GM21367 (cell line): ENCODE measurements at regions not wholly inside any gene's neighbourhood (a gene's known extent, or its start where the extent isn't known, plus 50 kb on each side); places are given as distances from the start of the nearest gene placed in this dataset.

ENCODE experiments used
- ATAC-seq: cut with Tn5 transposase; IDR thresholded peaks from one replicate; pipeline ENCODE4 v1.9.1; 2021; ENCODE audit not compliant: unreplicated experiment

DNA sequence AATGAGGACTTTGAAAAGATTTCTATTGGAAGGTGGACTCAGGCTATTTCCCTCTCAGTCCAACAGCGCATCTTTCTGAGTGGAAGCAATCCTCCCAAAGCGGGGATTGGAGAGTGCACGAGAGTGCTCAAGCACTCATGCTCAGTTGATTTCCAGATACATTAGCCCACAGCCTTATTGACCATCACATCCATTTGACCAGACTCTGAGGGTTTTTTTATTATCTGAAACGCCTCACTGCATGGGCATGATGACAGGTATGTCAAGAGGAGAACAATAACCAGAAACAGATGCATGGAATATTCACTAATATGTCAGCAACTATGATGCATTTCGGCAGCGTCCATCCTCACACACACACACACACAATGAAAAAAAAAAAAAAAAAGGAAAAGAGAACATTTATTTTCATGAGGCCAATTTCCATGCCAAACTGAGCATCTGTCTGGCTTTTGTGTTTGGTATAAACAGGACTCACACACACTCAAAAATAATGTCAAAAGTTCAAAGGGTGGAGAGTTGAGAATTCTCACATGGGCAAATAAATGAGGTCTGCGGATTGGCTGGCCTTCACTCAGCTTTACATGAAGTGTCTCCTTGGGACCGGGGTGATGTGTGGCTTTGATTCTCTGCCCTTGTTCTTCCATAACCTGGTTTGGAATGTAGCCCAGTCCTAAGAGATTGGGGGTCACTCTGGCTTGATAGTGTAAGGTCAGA is 371.6 kb downstream of the MCTP2 start:
- no peak for ATAC-seq

DNA sequence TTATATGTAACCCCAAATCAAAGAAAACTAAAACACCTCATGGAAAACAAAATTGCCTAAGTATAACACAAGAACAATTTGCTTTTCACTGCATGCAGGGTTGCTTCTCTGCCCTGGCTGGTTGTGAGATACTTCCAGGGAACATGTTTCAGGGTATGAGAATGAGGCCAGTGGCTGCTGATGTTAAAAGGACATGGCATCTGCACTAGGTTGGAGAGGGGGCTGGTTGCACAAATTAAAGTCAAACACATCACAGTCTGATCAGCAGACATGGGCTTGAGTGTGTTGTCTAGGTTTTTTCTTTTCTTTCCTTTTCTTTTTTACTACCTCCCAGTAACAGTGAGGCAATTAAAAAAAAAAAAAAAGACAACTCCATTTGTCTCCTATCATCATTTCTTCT is 374.9 kb downstream of the MCTP2 start:
- ATAC-seq = no peak

DNA sequence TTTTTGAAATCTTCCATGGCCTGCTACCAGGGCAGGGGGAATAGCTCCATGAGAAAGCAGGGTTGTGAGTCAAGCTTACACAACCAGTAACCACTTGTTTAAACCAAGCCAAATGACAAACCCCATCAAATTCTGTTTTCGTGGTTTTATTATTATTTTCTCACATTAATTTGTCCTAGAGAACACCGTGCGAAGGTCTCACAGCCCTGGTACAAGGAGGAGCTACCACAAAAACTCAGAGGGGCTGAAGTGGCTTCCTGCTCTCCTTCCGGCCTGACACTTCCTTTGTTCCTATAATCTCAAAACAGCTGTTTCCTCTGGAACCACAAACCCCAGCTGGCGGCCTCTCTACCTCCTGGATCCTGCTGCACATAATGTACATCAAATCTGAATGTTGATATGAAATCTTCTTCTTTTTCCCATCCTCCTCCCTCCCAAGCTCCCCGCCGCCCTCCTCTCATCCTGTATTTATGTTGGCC is 375.9 kb downstream of the MCTP2 start:
- no peak for ATAC-seq

DNA sequence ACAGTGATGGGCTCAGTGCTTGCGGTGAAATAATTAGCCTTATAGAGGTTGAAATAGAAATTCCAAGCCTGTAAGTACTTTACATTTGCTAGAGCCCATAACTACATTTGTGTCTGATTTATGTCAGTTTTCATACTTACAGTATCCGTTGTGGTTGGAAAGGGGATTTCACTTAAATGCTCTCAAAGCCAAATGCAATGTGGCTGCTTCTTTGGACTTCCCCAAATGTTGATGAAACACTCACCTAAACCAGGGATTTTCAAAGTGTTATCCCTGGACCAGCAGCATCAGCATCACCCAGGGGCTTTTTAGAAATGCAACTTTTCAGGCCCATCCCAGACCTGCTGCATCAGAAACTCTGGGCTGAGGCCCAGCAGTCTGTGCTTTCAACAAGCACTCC is 378.7 kb downstream of the MCTP2 start:
- peak; percentile 81 for ATAC-seq

DNA sequence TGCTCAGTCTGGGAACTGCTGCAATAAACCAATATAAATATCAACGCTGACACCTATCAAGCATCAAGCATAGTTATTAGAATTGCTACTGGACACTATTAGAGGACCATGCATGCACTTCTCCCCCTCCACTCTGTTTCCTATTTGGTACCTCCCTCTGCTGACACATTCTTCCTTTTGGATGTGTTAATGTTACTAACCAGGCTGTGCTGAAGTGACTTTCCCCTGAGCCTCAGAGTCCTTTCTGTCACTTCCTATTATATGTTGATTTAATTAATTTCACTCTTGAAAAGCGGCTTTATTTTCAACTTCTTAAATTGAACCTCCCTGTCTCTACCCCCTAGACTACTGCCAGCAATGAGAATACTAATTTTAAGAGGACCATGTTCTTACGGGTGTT is 379.1 kb downstream of the MCTP2 start:
- no peak for ATAC-seq

DNA sequence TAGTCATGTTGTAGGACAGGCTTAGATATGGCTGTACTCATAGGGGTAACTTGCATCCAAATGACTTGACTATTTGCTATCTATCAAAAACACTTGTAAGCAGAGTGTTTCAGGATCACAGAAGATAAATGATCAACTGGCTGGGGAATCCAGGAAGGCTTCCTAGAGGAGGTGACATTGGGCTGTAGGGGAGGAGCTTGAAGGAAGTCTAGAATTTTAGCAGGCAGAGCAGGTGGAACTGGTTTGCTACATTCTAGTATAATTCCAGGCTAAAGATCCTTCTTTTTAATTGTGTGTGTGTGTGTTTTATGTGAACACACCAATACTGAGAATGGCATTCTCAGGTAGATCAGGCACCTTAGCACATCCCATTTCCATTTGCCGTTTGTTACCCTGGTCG is 380.3 kb downstream of the MCTP2 start:
- no peak for ATAC-seq

DNA sequence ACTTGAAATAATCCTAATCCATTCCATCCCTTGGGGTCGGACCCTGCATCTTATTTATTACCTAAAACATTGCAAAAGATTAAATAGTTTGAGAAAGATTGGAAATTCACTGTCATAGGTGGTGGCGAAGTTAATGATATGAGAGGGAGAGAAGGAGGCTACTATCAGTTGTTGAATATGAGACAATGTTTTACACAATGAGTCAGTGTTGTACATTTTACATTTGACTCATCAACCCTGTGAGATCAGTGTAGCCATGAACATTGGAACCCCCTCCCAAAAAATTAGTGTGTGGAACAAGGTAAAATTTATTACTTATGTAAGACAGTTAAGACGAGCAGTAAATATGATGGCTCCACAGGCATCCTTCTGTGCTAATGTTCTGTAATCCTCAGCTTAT is 384.3 kb downstream of the MCTP2 start:
- ATAC-seq = no peak

DNA sequence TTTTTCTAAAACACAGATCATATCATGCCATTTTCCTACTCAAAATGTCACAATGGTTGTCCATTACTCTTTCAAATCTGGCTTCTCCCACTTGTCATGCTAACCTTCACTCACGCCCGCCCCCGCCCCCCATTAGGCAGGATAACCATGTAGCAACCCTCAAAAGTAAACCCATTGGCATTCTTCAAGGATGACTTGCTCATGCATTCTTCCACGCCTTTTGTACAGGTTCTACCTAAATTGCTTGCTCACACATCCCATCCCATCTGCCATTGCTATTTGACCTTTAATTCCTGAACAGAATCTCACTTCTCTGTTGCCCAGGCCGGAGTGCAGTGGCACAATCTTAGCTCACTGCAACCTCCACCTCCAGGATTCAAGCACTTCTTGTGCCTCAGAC is 389.3 kb downstream of the MCTP2 start:
- ATAC-seq = no peak

DNA sequence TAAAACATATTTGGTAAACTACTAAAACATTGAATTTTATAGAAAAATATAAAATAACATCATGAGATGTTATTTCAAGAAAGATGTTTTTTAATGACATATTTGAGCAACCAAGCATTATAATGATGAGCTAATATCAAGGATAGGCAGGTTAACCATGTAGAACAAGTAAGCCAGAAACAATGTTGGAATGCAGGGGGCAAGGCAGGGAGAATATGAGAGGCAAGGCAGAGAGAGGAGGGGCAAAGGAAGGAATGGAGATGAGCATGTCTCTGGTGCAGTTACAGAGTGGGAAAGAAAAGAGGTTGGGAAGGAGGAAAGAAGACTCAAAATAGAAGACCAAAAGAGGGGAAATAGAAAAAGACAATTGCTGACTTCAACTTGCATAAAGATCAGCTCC is 390.4 kb downstream of the MCTP2 start:
- ATAC-seq = no peak

DNA sequence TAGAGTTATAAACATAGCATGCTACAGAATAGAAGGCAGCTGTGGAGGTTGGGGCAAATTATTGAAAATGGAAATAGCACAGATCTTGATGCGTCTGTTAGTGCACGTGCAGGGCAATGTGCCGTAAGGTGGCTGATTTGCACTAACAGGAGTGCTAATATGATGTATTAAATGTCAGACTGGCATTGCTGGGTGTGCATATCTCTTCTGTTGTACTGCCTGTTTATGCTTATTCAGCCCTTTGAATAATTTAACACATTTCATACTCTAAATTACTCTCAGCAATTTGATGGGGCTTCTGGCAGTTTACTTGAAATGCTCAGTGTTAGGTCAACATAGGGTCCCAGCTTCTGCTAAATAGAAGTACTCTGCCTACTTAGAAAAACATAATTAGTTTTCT is 395.6 kb downstream of the MCTP2 start:
- ATAC-seq = no peak

DNA sequence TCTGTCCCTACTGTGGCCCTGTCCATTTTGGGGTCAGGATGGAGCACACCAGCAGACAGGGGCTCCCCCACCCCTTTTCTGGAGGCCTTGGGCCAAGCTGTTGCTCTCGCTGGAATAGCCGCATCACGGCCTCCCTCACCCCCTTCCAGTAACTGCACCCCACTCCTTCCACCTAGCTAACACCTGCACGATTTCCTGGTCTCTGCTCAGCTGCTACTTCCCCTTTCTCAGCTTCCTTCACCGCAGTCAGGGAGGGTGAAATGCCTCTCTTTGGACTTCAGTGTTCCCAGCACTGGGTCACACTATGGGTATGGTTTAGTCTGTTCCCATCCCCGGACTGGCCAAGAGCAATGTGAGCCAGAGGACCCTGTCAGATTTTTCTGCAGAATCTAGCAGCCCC is 400.2 kb downstream of the MCTP2 start:
- peak; percentile 89 for ATAC-seq

DNA sequence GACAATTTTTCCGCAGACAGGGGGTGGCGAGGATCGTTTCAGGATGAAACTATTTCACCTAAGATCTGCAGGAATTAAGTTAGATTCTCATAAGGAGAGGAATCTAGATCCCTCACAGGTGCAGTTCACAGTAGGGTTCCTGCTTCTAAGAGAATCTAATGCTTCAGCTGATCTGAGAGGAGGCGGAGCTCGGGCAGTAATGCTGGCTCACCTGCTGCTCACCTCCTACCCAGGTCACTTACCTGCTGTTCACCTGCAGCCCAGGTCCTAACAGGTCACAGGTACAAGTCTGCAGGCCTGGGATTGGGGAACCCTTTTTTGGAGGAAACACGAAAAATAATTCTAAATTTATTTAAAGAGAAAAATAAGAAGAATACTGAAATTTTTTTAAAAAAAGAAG is 406.8 kb downstream of the MCTP2 start:
- no peak for ATAC-seq

DNA sequence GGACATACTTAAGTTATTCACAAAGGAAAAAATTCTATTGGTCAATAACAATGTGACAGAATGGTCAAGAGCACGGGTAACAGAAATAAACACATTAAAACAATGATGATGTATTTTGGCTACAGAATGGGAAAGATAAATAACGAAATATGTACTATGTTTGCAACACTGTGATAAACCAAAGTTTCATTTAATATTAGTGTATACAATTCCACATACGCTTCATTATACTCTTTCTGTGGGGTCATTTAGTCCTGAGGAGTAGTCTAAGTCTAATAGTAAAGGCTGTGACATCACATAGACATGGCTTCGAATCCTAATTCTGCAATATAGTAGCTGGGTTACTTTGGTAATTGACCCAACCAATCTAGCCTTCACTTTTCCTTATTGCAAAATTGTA is 408.3 kb downstream of the MCTP2 start:
- ATAC-seq = no peak

DNA sequence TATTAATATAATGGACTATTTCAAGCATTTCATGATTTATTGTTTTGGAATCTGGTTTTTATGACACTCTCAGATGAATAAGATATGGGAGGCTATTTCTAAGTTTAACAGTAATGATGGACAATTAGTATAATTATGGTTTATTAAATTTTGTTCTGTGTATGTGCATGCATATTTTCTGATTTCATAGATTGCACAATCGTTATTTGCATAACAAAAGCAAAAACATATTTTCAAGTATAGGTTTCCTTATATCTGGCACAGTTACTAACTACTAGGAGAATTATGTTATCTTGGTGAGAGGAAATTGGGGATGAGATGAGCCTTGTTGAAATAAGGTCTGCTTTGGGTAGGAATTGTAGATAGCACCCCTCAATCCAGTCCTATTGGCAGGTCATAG is 413.1 kb downstream of the MCTP2 start:
- ATAC-seq = no peak

DNA sequence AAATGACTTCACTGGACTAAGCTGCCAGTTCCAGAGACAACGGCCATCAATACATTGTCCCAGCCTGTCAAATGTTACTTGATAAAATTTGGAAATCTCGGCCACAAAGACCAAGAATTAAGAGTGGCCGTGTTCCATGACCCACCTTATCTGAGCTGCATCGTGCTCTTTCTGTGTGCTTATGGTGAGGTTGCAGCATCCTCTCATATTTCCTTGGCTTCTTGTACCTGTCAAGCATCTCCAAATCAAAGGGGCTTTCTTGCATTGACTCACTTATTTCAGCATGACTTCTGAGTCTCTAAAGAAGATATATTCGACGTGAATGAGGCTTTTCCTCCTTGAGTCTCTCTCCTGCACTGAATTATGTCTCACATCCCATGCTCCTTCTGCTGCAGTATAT is 421.7 kb downstream of the MCTP2 start:
- no peak for ATAC-seq

DNA sequence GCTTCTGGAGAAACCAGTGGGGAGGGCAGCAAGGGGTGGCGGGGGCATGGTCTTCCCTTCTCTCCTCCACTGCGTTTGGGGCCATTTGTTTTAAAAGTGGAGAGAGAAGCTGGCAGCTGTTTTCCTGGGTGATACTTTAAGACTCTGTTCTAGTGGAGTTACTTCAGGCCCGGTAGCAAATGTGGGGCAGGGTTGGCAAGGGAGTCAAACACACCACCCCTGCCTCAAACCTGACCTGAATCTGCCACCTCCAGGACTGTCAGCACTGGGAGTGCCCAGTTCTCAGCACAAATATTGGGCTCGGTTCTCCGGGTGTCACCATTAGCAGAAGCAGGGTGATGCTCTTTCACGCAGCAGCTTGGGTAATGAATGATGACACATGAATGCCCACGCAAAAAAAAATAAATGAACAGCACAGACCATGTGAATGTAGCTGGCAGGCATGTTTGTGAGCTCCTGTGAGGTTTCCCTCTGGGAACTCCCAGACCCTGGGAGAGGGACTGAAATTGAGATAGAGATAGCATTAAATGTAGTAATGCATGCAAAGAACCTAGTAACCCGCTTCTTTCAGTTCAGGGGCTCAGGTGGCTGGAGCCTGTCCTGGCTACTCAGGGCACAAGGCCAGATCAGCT is 424.0 kb downstream of the MCTP2 start:
- ATAC-seq = no peak

DNA sequence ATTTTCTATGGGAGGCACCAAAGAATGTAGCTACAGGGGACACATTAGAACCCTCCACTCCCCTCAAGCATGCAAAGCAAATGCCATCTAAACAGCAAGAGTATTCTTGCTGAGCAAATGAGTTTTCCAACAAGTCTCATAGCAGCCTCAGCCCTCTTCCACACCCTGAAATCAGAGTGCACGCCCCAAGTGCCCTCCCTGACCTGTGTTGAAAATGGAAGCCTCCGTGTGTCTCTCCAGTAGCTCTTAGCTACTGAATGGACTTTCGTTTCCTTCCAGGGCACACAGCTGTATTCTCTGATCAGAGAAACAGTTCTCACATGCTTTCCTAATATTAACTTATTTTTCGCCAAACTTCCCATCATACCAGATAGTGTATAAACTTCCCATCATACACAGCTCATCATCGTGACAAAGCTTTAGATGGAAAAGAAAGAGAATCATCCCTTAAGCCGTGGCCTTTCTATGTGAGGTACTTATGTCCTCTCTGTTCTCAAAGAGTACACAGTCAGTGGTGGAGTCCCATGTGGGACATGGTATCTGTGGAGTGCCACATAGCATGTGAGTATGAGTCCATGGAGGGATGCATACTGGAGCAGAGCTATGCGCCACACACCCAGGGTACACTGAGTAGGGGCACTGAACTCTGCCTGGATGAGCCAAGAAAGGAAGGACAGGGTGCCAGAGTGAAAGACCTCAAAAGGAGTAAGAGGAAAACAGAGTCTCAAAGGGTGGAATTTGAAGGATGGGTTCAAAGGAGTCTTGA is 434.5 kb downstream of the MCTP2 start:
- ATAC-seq = no peak

DNA sequence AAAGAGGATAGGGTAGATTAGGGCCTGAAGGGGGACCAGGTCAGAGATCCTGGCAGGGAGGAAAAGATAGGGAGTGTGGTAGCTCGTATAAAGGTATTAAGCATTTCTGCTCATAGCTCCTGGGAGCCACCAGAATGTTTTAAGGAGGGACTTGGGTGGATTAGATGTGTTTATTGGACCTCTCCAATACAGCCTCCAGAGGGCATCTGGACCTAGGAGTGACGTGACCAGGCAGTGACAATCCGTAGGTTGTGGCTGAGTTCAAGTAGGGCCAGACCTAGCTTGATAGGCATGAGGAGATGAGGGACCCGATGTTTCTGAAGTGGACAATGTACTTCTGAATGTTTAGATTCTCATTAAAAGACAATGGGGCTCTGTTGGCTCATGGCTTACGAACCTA is 435.2 kb downstream of the MCTP2 start:
- no peak for ATAC-seq

DNA sequence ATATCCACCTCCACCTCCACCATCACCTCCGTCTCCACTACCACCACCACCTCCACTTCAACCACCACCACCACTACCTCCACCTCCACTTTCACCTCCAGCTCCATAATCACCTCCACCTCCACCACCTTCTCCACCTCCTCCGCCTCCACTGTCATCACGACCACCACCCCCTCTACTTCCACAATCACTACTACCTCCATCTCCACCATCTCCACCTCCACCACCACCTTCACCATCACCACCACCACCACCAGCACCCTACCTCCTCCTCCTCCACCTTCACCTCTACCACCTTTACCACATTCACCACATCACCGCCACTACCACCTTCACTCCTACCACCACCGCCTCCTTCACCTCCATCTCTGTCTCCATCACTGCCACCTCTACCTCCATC is 435.7 kb downstream of the MCTP2 start:
- no peak for ATAC-seq

DNA sequence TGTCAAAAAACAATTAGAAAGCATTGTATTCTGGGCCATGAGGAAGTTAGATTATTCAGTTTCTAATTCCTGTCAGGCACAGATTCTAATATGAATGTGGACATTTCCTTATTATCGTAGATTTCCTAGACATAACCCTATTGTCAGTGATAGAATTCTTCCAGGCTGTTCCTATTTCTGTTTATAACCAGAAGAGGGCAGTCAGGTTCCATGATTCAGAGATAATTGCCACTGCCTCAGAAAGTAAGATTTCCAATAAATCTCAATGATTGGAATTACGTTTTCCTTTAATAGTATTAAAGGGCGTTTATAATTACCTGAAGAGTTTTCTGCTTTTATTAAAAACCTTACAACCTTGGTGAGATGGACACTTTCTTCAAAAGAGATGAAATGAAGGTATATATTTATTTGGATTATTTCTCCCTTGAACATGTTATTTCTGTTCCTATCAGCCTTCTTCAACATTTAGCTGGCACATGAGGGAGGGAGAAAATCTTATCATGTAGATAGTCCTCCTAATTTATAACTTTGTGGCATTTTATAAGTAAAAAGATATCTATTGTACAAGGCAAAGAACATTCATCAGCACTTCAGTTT is 439.2 kb downstream of the MCTP2 start:
- no peak for ATAC-seq

DNA sequence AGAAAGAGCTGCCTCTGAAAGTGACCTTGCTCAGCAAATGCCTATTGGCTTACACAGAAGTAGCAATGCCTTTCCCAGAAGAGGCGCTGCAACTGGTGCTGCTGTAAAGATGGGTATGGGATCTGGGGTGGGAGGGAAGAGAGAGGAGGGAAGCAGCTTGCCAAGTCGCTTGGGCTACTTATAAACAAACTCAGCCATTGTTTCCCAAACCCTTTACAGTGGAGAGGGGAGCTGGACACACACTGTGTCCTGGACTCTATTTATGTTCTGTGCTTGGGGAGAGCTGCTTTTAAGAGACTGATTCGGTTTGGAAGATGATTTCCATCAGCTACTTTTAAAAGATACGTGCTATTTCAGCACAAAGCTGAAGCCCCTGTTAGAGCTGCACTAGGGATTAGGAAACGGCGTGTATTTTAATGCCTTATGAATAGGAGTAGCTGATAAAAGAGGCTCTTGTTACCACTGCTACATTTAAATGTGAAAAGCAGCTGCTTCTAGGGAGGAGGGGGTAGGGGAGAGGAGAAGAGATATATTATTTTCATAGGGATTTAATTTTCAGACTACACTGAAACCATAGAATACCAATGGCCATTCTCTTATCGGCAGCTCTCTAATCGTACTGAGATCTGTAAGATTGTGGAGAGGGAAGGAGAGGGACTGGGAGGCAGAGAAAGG is 440.6 kb downstream of the MCTP2 start:
- ATAC-seq = no peak
